HG03025 (cell line): ENCODE measurements at regions not wholly inside any gene's neighbourhood (a gene's known extent, or its start where the extent isn't known, plus 50 kb on each side); places are given as distances from the start of the nearest gene placed in this dataset.

Experiments
- ATAC-seq: cut with Tn5 transposase; IDR thresholded peaks from one replicate; pipeline ENCODE4 v1.9.1; 2021; ENCODE audit warnings: mild to moderate bottlenecking, moderate library complexity; ENCODE audit not compliant: unreplicated experiment, low FRiP score

DNA sequence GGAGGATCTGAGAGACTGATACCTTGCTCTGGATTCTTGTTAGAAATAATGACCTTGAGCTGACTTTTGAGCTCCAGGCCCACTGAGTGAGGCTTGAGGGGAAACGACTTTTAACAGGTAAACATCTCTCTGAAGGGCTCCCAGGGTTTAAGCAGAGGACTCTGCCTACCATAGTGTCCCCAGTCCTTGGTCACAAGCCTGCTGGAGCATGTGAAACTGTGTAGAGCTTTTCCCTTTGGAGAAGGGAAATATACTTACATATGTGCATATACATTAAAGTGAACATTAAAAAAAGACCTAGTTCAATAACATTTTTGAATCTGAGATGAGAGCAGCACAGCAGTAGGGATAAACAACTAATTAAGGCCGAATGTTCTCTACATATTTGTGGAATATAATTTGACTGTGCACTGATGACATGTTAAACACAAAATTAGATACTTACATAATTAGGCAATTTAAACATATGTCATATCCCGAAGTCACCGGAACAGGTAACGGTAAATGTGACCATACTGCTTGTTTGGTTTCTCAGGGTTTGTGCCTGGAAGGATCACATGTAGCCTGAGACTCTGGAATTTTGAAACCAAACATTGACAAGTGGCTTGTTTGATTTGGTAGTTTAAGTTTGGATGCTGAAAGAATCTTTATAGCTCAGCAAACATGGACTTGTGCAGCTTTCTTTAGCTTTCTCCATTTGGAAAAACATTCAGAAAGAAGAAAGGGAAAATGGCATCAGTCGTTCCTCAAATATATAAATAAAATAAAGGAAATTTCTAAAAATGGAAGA is 266.1 kb upstream of the C2CD4B start:
- ATAC-seq = no peak

- no peak for ATAC-seq
These were observed 266.7 kb upstream of the C2CD4B start for GRCh38 chr15:62431817-62432216.

- no peak for ATAC-seq
These were observed 267.8 kb upstream of the C2CD4B start for GRCh38 chr15:62432702-62433398.

DNA sequence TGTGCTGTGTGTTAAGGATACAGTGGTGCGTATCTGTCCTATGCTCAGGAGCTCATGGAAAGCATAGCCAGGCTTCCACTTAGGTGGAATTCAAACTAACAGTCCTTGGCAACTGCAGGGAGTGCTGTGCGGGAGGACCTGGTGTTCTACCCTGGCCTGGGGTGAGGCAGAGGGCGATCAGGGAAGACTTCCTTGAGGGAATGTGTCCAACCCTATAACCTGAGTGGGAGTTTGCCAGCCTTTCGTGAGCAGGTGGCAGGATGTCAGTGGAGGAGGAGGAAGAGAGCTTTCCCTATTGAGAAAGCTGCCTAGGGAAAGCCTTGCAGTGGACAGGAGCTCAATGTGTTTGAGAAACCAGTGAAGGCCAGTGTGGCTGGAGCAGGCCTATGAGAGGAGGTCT is 271.1 kb upstream of the C2CD4B start:
- ATAC-seq = no peak

- no peak for ATAC-seq
These were observed 272.7 kb upstream of the C2CD4B start for GRCh38 chr15:62437753-62438152.

- ATAC-seq = no peak
These were observed 274.5 kb upstream of the C2CD4B start for GRCh38 chr15:62439543-62440016.

GRCh38 chr15:62440362-62441105 is 275.4 kb upstream of the C2CD4B start:
- ATAC-seq = no peak

DNA sequence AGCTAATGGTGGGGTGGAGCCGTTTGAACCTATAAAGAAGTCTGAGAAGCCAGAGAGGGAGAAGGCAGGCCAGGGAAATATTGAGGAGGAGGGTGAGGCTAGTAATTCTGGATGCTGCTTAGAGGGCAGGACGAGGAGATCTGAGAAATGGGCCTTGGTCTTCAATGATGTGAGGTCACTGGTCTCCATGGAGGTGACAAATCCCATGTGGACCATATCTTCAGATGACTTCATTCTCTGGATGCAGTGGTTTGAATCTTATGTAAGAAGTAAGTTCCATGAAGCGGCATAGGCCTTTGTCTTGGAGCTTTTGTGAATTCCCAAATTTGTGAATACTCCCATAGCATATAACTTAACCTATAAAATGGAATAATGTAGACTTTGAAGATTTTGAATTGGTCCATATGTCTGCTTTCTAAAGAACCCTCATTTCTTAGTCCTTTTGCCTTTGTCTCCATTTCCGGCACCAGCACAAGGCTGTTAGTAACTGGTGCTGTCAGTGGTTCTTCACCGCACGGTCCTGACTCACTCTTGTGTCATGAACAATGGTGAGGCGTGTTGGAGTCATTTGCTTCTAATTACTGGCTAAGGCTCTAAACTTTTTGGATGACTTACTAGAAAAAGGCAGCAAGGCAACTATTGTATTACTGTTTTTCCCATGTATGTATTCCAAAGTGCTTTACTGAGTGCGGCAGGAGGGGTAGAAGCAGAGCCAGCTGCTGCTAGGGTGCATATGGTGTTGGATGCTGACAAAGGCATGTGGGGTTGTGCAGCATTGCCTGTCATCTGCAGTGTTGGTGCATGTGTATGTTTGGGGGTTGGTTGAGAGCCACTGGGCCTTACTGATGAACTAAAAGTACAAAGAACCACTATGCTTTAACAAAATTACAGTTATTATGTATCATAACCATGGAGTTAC is 279.3 kb upstream of the C2CD4B start:
- no peak for ATAC-seq

GRCh38 chr15:62445244-62445643 is 280.2 kb upstream of the C2CD4B start:
- ATAC-seq = no peak

GRCh38 chr15:62446984-62447383 is 281.9 kb upstream of the C2CD4B start:
- no peak for ATAC-seq

- ATAC-seq = no peak
These were observed 282.7 kb upstream of the C2CD4B start for GRCh38 chr15:62447742-62448141.

GRCh38 chr15:62449638-62450037 is 284.6 kb upstream of the C2CD4B start:
- ATAC-seq = no peak

GRCh38 chr15:62450061-62450460 is 285.0 kb upstream of the C2CD4B start:
- ATAC-seq = no peak

DNA sequence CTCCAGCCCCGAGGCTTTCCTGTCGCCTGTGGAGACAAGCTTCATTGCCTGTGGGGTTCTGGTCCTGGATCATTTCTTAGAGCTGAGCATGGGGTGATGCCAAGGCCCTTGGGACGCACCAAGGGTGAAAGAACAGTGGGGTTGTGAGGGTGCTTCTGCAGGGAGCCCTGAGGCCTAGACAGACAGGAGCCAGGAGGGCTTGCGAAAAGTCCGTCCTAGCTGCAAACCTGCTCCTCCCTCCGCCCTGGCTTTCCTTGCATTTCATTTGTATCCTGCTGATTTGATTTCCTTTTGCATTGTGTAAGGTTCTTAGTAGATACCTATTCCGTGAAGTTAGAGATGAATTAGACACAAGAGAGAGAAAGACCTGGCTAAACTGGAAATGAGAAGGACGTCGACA is 286.9 kb upstream of the C2CD4B start:
- ATAC-seq = no peak

DNA sequence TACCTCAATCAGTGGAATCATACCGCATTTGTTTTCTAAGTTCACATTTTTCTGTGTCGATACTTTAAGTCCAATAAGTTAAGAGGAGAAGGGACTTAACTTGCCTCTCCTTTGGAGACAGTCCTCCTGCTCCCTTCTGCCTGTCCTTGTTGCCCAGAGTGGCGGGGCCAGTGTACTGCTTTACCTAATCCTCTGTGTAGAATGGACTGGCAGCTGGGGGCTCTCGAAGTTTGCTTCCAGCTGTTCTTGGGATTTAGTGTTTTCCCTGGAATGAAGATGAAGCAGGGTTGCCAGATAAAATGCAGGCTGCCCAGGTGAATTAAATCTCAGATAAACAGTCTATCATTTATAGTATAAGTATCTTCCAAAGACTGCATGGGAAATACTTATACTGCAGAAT is 287.6 kb upstream of the C2CD4B start:
- ATAC-seq = no peak

DNA sequence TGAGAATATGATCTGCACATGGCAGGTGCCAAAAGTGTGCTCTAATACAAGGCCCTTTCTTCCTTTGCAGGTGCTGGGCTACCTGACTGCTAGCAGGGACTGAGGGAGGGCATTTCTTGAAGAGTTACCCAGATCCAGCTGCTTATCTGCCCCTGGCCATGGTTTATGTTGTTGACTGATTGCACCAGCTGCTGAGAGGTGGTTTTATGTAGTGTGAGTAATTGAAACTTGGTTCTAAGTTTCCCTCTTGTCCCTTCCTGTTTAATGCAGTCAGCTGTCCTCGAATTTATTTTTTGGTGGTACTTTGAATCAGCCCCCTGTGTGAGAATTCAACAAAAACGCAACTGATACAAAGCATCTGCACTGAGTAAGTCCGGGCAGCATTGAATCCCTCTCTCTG is 288.3 kb upstream of the C2CD4B start:
- no peak for ATAC-seq

- ATAC-seq = no peak
These were observed 288.9 kb upstream of the C2CD4B start for GRCh38 chr15:62453981-62454380.

DNA sequence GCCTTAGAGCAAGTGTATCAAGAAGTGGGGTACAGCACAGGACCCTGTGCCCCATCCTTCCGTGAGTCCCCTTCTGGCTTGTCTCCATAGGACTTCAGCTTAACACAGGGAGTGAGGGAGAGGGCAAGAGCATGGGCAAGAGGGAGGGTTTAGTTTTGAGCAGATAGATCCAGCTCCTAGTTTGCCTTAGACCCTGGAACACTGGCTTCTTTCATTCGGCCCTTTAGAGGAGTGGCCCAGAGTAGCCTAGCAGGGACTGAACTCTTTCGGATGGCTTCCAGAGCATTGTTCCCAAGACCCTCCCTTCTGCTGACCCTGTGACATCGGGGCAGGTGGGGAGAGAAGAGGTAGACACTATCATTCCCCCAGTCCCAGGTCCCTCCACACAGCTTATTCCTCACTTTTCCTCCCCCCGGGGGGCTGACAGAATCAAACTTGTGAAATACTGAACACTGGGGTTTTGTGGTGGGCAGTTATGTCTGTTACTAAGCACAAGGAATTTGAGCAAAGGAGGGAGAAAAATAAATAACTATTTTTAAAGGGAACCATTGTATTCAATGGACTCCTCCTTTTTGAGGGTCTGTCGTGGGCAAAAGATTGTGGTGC is 289.6 kb upstream of the C2CD4B start:
- ATAC-seq = no peak

DNA sequence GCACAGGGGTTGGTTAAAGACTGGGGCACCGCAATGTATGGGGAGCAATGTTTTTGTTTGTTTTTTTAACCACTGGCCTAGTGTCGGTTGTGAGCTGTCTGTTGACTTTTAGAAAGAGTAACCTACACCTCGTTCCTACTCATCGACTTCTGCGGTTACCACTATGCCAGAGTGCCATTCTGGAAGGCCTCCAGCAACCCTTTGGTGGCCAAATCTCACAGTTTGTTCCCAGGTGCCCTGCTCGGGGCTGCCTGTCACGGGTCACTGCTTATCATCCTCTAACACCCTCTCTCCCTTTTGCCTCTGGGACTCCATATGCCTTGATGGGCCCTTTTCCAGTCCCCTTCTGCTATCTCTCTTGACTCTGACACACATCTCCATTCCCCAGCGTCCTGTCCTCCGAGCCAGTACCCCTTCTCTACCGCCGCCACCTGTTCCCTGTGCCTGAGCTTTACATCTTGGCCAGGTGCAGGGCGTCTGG is 290.4 kb upstream of the C2CD4B start:
- ATAC-seq = no peak
